Fibroblast of skin of back (primary cell): ENCODE measurements at regions not wholly inside any gene's neighbourhood (a gene's known extent, or its start where the extent isn't known, plus 50 kb on each side); places are given as distances from the start of the nearest gene placed in this dataset.
"Not testable (repeated sequence)": the region's sequence is repeated elsewhere in the genome, so short reads cannot be mapped to it uniquely, and the experiment has no call there.

Experiments used
- DNase-seq: peaks from one replicate; pipeline ENCODE4 v3.0.0-alpha.2; 2013

DNA sequence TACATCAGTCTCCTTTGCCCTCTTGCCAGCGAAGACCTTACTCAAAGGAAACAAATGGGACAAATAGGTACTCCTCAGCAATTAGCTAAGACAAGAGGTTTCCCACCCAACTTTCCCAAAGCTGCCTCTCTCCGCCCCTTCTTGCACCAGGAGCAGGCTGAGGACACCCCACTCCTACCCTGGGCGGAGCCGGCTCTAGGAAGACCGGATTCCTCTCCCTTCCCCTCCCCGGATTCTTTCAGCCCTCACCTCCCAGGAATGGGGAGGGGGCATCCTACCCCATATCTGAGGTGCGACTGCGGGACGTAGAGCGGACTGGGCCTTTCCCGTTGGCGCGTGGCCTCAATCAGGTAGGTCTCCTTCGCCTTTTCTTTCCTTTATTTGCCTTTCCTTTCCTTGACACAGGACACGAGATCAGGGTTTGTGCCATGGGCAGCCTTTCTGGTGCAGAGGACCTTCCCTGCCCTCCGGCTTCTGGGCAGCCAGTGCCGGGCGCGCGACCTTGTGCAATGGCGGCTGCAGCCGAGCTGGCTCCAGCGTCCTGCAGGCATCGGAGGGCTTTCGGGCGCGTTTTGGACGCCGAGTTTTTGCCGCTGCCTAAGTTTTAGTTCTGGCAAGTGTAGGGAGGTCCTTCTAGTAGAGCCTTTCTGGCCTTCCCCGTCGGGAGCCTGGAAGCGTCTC is 279.9 kb downstream of the PLS3 start:
- DNase-seq = not testable (repeated sequence)

DNA sequence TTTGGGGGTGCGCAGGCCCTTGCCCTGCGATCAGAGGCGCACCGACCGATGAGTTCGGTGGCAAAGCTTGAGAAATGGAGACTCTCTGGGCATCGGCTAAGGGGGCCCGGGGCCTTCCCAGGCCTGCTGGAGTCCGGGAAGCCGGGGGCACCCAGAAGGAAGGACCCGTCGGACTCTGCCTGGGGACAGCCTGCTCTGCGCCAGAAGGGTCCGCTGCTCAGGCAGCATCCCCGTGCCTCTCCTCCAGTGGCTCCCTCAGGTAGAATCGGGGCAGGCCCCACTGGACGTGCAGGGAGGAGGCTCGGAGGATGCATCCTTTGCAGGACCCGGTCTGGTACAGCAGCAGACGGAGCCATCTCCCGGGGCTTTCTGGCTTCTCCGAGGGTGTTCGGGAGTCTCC is 290.0 kb downstream of the PLS3 start:
- not testable (repeated sequence) for DNase-seq

DNA sequence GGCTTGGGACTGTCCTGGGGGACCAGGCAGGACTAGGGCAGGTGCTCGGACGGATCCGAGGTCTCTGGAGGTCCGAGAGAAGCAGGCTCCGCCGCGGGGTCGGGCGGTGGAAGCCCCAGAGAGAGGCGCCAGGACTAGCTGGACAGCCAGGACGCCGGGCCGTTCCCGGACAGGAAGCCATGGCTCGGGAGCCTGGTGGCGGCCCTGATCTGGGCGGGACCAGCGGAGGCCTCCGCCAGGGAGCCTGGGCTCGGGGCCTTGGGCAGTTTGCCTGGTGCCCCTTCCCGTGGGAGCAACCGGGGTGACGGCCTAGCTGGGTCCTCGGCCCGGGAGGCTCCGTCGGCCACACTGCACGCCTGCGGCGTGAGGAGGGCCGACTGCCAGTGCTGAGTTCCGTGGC is 292.3 kb downstream of the PLS3 start:
- not testable (repeated sequence) for DNase-seq

DNA sequence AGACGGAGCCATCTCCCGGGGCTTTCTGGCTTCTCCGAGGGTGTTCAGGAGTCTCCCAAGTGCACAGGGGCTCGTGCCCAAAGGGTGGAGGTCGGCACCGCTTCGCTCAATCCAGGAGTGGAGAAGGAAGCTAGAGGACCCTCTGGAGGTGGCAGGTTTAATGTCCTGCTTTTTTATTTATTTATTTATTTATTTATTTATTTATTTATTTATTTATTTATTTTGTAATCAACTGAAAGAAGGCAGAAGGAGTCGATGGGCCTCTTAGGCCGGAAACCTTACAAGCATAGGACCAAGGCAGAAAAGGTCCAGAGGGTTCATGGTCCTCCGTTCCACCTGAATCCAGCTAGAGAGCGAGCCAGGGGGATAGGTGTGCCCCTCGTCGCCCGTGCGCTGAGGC is 289.4 kb upstream of the AGTR2 start:
- not testable (repeated sequence) for DNase-seq

DNA sequence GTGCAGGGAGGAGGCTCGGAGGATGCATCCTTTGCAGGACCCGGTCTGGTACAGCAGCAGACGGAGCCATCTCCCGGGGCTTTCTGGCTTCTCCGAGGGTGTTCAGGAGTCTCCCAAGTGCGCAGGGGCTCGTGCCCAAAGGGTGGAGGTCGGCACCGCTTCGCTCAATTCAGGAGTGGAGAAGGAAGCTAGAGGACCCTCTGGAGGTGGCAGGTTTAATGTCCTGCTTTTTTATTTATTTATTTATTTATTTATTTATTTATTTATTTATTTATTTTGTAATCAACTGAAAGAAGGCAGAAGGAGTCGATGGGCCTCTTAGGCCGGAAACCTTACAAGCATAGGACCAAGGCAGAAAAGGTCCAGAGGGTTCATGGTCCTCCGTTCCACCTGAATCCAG is 286.4 kb upstream of the AGTR2 start:
- DNase-seq = not testable (repeated sequence)

DNA sequence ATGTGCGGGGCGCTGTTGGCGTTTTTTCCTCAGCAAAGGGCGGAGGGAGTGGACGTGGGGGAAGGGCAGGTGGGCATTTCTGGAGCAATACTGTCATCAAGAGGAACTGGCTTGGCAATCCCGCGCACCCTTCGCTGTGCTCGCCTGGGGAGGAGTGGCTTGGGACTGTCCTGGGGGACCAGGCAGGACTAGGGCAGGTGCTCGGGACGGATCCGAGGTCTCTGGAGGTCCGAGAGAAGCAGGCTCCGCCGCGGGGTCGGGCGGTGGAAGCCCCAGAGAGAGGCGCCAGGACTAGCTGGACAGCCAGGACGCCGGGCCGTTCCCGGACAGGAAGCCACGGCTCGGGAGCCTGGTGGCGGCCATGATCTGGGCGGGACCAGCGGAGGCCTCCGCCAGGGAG is 282.5 kb upstream of the AGTR2 start:
- DNase-seq = not testable (repeated sequence)

DNA sequence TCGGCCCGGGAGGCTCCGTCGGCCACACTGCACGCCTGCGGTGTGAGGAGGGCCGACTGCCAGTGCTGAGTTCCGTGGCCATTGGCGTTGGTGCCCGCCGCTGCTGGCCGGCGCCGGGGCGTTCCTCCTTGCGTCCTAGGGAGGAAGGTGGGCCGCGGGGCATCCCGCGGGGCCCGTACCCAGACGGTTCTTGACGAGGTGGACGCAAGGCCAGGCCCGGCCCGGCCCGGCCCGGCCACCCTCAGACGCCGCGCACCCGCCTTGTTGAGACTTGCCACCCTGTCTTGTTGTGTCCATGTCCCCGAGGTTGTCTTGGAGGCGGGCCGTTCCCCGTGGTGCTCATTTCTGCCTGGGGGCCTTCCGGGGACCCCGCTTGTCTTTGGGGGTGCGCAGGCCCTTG is 282.0 kb upstream of the AGTR2 start:
- DNase-seq = not testable (repeated sequence)

DNA sequence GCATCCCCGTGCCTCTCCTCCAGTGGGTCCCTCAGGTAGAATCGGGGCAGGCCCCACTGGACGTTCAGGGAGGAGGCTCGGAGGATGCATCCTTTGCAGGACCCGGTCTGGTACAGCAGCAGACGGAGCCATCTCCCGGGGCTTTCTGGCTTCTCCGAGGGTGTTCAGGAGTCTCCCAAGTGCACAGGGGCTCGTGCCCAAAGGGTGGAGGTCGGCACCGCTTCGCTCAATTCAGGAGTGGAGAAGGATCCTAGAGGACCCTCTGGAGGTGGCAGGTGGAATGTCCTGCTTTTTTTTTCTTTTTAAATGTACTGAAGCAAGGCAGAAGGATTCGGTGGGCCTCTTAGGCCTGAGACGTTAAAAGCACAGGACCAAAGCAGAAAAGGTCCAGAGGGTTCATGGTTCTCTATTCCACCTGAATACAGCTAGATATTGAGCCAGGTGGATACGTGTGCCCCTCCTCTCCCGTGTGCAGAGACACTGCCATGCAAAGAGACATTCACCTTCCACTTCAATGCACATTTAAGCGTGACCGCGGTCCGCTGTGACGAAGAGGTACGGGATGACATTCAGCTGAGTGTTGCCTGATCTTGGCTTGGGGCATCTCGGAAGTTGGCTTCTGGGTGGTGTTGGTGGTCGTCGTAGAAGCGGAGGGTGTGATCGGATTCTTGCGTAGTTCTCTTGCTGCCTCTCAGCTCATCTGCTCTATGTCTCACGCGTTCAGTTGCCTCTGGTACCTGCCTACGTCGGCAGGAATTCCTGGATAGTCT is 281.2 kb upstream of the AGTR2 start:
- DNase-seq = no peak

DNA sequence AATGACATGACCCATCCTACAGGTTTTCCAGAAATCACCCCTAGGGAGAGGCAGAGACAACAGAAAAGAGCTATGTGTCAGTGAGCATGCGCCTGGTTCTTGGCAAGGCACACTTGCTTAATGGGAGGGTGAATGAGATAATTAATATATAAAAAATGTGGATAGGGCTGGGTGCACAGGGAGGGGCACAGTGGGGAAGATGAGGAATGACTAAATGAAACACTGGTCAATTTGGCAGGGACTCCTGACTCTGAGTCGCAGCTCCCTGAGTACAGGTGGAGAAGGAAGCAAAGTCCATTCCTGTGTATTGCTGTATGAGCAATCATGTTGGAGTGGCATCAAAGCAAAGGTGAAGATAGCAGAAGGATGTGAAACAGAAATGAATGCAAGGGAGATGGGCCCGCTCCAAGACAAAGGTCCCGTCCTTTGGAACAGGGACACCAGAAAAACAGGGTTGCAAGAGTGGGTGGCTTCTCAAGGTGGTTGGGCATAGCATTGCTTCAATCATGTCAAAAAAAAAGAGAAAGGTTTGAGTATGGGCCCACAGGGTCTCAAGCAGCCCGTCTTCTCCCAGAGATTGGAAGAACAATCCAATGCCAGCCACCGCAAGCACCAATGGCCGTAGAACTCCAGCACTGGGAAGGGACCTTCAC is 278.4 kb upstream of the AGTR2 start:
- no peak for DNase-seq

DNA sequence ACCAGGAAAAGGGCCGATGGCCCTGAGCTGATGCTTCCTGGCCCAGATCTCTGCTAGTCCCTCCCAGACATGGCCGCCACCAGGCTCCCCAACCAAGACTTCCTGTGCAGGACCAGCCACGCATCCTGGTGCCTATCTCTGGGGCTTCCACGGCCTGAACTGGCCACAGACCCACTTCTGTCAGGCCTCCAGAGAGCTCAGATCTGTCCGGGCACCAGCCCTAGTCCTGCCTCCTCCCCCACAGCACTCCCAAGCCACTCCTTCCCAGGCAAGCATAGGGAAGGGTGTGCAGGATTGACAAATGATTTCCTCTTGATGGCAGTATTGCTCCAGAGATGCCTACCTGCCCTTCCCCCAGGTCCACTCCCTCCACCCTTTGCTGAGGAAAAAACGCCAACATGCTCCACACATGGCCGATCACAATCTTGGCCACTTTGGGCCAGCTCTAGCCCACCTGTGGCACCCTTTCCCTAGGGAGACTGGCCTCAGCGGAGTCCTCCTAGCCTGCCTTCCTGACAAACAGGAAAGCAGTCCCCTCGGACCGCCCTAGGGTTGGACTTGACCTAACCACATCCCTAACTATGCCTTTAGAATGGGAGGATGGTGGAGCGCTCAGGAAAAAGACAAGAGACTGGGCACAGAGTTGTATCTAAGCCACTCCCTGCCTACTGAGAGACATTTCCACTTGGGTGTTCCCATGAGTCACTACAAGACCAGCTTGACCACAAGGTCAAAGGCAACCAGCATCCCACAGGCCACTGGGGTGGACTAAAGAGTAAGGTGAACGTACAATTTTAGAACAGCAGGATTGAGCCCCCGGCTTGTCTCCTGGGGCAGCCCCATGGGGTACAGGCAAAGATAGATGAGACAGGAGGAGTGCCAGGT is 277.5 kb upstream of the AGTR2 start:
- no peak for DNase-seq

DNA sequence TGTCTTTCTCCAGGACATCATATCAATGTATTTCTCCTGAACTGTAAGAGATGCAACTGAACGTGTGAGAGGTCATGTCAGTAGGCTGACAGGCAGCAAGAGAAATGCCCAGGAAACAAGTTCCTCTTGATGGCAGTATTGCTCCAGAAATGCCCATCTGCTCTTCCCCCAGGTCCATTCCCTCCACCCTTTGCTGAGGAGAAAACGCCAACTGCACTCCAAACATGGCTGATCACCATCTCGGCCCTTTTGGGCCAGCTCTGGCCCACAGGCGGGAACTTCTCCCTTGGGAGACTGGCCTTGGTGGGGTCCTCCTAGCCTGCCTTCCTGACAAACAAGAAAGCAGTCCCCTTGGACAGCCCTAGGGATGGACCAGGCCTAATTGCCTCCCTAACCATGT is 276.5 kb upstream of the AGTR2 start:
- no peak for DNase-seq

DNA sequence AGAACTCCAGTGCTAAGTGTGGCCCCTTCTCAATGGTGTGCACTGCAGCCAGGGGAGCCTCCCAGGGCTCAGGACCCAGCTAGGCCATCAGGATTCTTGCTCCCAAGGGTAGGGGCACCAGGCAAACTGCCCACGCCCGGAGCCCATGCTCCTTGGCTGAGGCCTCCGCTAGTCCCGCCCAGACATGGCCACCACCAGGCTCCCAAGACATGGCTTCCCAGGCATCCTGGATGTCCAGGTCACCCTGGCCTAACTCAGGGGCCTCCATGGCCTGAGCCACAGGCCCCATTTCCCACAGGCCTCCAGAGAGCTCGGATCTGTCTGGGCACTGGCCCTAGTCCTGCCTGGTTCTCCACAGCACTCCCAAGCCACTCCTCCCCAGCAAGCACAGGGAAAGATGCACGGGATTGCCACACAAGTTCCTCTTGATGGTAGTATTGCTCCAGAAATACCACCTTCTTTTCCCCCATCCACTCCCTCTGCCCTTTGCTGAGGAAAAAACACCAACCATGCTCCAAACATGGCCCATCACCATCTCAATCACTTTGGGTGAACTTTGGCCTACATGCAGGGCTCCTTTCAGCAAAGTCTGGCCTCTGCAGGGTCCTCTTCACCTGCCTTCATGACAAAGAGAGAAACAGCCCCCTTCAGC is 274.7 kb upstream of the AGTR2 start:
- no peak for DNase-seq

DNA sequence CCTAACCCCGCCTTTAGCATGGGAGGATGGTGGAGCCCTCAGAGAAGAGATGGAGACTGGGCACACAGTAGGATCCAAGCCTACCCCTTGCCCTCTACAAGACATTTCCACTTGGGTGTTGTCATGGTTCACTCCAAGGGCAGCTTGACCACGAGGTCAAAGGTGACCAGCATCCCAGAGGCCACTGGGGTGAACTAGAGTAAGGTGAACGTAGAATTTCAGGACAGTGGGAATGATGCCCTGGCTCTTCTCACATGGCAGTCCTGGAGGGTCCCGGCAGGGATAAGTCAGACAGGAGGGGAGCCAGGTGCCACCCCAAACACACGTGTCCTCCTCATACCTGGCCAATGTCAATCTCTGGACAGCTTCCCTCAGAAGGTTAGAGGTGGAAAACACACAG is 274.2 kb upstream of the AGTR2 start:
- no peak for DNase-seq

DNA sequence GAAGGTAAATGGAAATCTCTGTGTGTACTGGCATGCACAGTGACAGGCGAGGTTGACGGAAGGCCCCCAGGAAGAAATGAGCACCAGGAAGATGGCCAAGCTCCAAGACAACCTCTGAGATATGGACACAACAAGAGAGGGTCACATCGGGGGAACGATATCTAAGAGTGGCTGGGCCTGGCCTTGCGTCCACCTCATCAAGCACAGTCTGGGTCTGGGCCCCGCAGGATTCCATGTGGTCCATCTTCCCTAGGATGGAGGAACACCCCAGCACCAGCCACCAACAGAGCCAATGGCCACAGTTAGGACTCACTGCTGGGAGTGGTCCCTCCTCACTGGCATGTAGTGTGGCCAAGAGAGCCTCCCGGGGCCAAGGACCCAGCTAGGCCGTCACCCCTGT is 272.6 kb upstream of the AGTR2 start:
- no peak for DNase-seq

DNA sequence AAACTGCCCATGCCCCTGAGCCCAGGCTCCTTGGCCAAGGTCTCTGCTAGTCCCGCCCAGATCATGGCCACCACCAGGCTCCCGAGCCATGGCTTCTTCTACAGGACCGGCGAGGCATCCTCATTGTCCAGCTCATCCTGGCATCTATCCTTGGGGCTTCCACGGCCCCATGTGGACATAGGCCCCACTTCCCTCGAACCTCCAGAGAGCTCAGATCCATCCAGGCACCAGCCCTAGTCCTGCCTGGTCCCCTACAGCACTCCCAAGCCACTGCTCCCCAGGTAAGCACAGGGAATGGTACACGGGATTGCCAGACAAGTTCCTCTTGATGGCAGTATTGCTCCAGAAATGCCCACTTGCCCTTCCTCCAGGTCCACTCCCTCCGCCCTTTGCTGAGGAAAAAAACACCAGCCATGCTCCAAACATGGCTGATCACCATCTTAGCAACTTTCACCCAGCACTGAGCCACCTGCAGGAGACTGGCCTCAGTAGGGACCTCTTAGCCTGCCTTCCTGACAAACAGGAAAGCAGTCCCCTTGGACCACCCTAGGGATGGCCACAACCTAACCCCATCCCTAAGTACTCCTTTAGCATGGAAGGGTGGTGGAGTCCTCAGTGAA is 272.1 kb upstream of the AGTR2 start:
- DNase-seq = no peak

DNA sequence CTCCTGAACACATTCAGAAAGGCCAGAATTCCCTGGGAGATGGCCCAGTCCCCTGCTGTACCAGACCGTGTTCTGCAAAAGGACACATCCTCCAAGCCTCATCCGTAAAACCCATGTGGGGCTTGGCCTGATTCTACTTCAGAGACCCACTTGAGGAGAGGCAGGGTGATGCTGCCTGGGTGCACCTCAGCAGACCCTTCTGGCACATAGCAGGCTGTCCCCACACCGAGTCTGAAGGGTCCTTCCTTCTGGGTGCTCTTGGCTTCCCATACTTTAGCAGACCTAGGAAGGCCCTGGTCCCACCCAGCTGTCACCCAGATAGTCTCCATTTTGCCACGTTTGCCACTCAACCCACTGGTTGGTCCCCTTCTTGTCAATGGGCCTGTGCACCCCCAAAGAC is 270.1 kb upstream of the AGTR2 start:
- no peak for DNase-seq

DNA sequence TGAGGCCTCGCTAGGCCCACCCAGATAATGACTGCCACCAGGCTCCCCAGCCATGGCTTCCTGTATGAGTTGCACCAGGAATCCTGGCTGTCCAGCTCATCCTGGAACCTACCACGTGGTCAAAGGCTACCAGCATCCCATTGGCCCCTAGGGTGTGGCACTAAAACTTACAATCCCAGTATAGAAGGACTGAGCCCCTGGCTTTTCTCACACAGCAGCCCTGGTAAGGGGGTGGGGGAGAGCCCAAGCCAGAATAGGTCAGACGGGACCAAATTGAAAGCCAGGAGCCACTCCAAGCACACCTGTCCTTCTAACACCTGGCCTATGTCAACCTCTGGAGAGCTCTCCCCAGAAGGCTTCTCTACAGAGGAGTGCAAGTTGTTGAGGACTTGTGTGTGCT is 269.3 kb upstream of the AGTR2 start:
- DNase-seq = no peak

DNA sequence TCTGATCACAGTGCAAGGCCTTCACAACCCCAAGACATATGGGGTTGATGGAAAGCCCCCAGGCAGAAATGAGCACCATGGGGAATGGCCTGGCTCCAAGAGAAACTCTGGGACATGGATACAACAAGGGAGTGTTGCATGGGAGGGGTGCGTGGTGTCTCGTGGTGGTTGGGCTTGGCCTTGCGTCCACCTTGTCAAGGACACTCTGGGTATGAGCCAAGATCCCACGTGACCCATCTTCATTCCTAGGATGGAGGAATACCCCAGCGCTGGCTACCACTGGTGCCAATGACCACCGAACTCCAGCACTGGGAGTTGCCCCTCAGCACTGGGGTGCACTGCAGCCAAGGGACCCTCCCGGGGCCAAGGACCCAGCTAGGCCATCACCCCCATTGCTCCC is 267.5 kb upstream of the AGTR2 start:
- no peak for DNase-seq

DNA sequence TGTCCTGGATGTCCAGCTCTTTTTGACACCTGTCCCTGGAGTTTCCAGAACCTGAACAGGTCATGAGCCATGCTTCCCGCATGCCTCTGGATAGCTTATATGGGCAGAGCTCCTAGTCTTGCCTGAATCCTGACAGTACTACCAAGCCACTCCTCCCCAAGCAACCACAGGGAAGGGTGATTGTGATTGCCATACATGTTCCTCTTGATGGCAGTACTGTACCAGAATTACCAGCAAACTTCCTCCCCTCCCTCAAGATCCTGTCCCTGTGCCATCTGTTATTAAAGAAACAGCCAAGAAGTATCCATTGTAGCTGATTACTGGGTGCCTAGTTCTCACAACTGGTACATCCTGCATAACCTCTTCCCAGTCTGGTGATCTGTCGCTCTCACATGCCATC is 264.3 kb upstream of the AGTR2 start:
- no peak for DNase-seq

DNA sequence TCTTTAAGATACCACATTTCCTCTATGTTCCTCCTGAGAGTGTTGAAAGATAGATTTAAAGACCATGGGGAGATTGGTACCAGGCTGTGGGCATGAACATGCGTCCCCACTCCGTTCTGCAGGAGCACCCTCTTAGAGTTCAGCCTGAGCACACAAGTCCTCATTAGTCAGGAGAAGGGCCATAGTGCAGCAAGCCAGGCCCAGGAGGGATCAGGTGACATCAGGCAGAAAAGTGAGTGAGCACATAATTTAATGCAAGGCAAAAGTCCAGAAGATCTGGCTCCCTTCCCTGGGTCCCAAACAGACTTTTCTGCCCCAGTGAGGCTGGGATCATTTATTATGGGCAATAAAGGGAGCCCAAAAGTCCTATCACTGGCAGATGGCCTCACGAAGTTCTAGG is 263.7 kb upstream of the AGTR2 start:
- no peak for DNase-seq

DNA sequence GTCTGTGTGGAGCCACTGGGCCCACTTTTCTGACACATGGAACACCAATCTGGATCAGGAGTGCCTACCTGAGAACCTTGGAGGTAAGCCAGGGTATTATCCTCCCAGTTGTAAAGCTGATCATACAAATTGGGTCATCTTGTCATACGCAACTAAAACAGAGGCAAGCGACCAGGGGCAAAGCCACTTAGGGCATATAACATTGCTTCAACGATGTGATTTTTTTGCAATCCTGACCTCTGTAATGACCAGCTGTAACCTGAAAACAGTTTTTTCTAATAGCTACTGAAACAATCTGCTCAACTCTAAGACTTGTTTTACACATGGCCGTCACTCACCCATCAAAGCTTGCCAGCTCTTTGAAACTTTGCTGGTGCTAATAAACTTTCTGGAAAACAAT is 261.5 kb upstream of the AGTR2 start:
- no peak for DNase-seq

DNA sequence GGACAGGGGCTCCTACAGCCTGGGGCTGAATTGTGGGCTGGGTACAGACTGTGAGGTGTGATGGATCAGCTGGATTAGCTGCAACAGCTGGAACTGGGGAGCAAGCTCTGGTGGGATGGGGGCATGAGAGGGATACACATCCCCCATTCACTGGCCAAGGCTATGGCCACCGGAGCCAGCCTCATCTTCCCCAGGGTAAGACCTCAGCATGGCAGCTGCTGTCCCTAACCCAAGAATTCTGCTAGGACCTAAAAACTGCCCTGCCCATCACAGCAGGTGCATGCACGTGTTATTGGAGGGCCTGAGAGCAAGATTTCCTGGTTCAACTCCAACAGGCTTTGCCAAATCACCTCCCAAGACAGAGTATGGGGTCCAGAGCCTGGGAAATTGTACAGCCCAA is 258.6 kb upstream of the AGTR2 start:
- DNase-seq = no peak
